ENCODE measurements at regions not wholly inside any gene's neighbourhood (a gene's known extent, or its start where the extent isn't known, plus 50 kb on each side); places are given as distances from the start of the nearest gene placed in this dataset.

GRCh38 chr5:18252559-18252958 lies 618.3 kb downstream of the TAF11L14 start:
- Mint-ChIP-seq H3K27ac (no peak overlapping the region), H3K4me1 (no peaks in the 10 kb centered on the region), H3K27me3 (ENCODE audit: insufficient read depth, low read depth, poor library complexity) (no peaks in the 10 kb centered on the region), H3K9me3 (peaks cover 77% of the 10 kb centered on the region), H3K36me3 (ENCODE audit: low read depth) (peaks cover 42% of the 10 kb centered on the region), H3K4me3 (no peak overlapping the region)
- Histone ChIP-seq H3K4me2 (no peak overlapping the region), H3F3A (replicated peaks; ENCODE audit: low read depth) (no peaks in the 10 kb centered on the region), H3K79me2 (replicated peaks; ENCODE audit: insufficient read depth) (no peaks in the 10 kb centered on the region), H3K27me3 (ENCODE audit: insufficient read depth) (no peaks in the 10 kb centered on the region), H3K27ac (ENCODE audit: low read depth) (no peak overlapping the region), H3K36me3 (ENCODE audit: insufficient read depth) (no peaks in the 10 kb centered on the region), H2AFZ (no peak overlapping the region), H3K4me1 (ENCODE audit: insufficient read depth) (no peaks in the 10 kb centered on the region), H4K20me1 (replicated peaks; ENCODE audit: insufficient read depth) (no peaks in the 10 kb centered on the region), H3K9me2 (ENCODE audit: insufficient read depth) (peaks cover 6% of the 10 kb centered on the region; the same call in 1 of the 2 replicates), H3K4me3 (no peak overlapping the region)
- TF ChIP-seq STAT1 (IDR thresholded peaks at IDR 0.05; ENCODE audit: unreplicated experiment), result no peak
- no peak for TF ChIP-seq ZNF331 (CRISPR knock-in tag; IDR thresholded peaks at IDR 0.05; ENCODE audit: low read depth)
- TF ChIP-seq NANOG (IDR thresholded peaks at IDR 0.05; ENCODE audit: borderline replicate concordance), result no peak
- no peak for TF ChIP-seq REST (IDR thresholded peaks at IDR 0.05; ENCODE audit: unreplicated experiment)
- TF ChIP-seq, protein P1, sequence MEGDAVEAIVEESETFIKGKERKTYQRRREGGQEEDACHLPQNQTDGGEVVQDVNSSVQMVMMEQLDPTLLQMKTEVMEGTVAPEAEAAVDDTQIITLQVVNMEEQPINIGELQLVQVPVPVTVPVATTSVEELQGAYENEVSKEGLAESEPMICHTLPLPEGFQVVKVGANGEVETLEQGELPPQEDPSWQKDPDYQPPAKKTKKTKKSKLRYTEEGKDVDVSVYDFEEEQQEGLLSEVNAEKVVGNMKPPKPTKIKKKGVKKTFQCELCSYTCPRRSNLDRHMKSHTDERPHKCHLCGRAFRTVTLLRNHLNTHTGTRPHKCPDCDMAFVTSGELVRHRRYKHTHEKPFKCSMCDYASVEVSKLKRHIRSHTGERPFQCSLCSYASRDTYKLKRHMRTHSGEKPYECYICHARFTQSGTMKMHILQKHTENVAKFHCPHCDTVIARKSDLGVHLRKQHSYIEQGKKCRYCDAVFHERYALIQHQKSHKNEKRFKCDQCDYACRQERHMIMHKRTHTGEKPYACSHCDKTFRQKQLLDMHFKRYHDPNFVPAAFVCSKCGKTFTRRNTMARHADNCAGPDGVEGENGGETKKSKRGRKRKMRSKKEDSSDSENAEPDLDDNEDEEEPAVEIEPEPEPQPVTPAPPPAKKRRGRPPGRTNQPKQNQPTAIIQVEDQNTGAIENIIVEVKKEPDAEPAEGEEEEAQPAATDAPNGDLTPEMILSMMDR (conservative IDR thresholded peaks at IDR 0.05; ENCODE audit: low read depth in 2 of 2), result no peak
- TF ChIP-seq EZH2phosphoT487 (IDR thresholded peaks at IDR 0.05; ENCODE audit: unreplicated experiment), result no peak
- no peak for TF ChIP-seq POLR2AphosphoS5 (IDR thresholded peaks at IDR 0.05; ENCODE audit: low read depth)
- no peak for TF ChIP-seq ZNF114 (CRISPR knock-in tag; IDR thresholded peaks at IDR 0.05)
- TF ChIP-seq CREB1 (CRISPR knock-in tag; IDR thresholded peaks at IDR 0.05; ENCODE audit: low read depth), result no peak
- no peak for TF ChIP-seq ETS1 (IDR thresholded peaks at IDR 0.05)
- no peak for TF ChIP-seq JUNB (IDR thresholded peaks at IDR 0.05; ENCODE audit: unreplicated experiment)
- no peak for TF ChIP-seq EZH2 (IDR thresholded peaks at IDR 0.05; ENCODE audit: low read depth, unreplicated experiment)
- TF ChIP-seq, protein P2, sequence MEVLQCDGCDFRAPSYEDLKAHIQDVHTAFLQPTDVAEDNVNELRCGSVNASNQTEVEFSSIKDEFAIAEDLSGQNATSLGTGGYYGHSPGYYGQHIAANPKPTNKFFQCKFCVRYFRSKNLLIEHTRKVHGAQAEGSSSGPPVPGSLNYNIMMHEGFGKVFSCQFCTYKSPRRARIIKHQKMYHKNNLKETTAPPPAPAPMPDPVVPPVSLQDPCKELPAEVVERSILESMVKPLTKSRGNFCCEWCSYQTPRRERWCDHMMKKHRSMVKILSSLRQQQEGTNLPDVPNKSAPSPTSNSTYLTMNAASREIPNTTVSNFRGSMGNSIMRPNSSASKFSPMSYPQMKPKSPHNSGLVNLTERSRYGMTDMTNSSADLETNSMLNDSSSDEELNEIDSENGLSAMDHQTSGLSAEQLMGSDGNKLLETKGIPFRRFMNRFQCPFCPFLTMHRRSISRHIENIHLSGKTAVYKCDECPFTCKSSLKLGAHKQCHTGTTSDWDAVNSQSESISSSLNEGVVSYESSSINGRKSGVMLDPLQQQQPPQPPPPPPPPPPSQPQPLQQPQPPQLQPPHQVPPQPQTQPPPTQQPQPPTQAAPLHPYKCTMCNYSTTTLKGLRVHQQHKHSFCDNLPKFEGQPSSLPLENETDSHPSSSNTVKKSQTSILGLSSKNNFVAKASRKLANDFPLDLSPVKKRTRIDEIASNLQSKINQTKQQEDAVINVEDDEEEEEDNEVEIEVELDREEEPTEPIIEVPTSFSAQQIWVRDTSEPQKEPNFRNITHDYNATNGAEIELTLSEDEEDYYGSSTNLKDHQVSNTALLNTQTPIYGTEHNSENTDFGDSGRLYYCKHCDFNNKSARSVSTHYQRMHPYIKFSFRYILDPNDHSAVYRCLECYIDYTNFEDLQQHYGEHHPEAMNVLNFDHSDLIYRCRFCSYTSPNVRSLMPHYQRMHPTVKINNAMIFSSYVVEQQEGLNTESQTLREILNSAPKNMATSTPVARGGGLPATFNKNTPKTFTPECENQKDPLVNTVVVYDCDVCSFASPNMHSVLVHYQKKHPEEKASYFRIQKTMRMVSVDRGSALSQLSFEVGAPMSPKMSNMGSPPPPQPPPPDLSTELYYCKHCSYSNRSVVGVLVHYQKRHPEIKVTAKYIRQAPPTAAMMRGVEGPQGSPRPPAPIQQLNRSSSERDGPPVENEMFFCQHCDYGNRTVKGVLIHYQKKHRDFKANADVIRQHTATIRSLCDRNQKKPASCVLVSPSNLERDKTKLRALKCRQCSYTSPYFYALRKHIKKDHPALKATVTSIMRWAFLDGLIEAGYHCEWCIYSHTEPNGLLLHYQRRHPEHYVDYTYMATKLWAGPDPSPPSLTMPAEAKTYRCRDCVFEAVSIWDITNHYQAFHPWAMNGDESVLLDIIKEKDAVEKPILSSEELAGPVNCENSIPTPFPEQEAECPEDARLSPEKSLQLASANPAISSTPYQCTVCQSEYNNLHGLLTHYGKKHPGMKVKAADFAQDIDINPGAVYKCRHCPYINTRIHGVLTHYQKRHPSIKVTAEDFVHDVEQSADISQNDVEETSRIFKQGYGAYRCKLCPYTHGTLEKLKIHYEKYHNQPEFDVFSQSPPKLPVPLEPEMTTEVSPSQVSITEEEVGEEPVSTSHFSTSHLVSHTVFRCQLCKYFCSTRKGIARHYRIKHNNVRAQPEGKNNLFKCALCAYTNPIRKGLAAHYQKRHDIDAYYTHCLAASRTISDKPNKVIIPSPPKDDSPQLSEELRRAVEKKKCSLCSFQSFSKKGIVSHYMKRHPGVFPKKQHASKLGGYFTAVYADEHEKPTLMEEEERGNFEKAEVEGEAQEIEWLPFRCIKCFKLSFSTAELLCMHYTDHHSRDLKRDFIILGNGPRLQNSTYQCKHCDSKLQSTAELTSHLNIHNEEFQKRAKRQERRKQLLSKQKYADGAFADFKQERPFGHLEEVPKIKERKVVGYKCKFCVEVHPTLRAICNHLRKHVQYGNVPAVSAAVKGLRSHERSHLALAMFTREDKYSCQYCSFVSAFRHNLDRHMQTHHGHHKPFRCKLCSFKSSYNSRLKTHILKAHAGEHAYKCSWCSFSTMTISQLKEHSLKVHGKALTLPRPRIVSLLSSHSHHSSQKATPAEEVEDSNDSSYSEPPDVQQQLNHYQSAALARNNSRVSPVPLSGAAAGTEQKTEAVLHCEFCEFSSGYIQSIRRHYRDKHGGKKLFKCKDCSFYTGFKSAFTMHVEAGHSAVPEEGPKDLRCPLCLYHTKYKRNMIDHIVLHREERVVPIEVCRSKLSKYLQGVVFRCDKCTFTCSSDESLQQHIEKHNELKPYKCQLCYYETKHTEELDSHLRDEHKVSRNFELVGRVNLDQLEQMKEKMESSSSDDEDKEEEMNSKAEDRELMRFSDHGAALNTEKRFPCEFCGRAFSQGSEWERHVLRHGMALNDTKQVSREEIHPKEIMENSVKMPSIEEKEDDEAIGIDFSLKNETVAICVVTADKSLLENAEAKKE (CRISPR knock-in tag; IDR thresholded peaks at IDR 0.05), result no peak
- DNase-seq (ENCODE audit: low spot score), result no peak
- no peak for ATAC-seq
